Nephron (organoid): ENCODE measurements at regions not wholly inside any gene's neighbourhood (a gene's known extent, or its start where the extent isn't known, plus 50 kb on each side); places are given as distances from the start of the nearest gene placed in this dataset.

Experiments
- H3K27ac Mint-ChIP-seq, 3 experiments: 2 replicates each; pipeline ENCODE4 v1.8.0; 2020; ENCODE audit warnings: mixed read lengths in 3 of 3, mild to moderate bottlenecking in 2 of 3, moderate library complexity in 1 of 3
- H3K27me3 Mint-ChIP-seq: 2 replicates; pipeline ENCODE4 v1.8.0; 2021; ENCODE audit warnings: low read depth, mild to moderate bottlenecking, moderate library complexity, mixed read lengths
- H3K36me3 Mint-ChIP-seq: 2 replicates; pipeline ENCODE4 v1.8.0; 2020; ENCODE audit warnings: low read depth, mixed read lengths
- H3K4me1 Mint-ChIP-seq: 2 replicates; pipeline ENCODE4 v1.8.0; 2020; ENCODE audit warnings: mixed read lengths
- H3K4me3 Mint-ChIP-seq, 3 experiments: 2 replicates each; pipeline ENCODE4 v1.8.0; 2020; ENCODE audit warnings: mild to moderate bottlenecking in 3 of 3, mixed read lengths in 3 of 3, moderate library complexity in 2 of 3
- H3K9me3 Mint-ChIP-seq: 2 replicates; pipeline ENCODE4 v1.8.0; 2020; ENCODE audit warnings: mixed read lengths
- CTCF ChIP-seq, 3 experiments: fragments of 200-600 bp; sonication (generic); IDR thresholded peaks; one replicate each; pipeline ENCODE4 v1.5.0; 2021; ENCODE audit warnings: antibody characterized with exemption in 3 of 3; ENCODE audit not compliant: unreplicated experiment in 3 of 3

- Mint-ChIP-seq H3K4me1 (no peaks in the 10 kb centered on the region), H3K9me3 (no peaks in the 10 kb centered on the region), H3K27ac (no peak overlapping the region), H3K36me3 (no peaks in the 10 kb centered on the region), H3K27me3 (no peaks in the 10 kb centered on the region), H3K4me3 (no peak overlapping the region)
- no peak for TF ChIP-seq CTCF (IDR thresholded peaks at IDR 0.05; ENCODE audit: unreplicated experiment in 3 of 3)
These were observed 233.7 kb upstream of the PDE3A start for GRCh38 chr12:20134652-20135051.

GRCh38 chr12:20140751-20141150 lies 227.6 kb upstream of the PDE3A start:
- no peak overlapping the region for H3K27ac Mint-ChIP-seq
- no peak for TF ChIP-seq CTCF (IDR thresholded peaks at IDR 0.05; ENCODE audit: unreplicated experiment in 3 of 3)
- no peaks in the 10 kb centered on the region for H3K9me3 Mint-ChIP-seq
- H3K36me3 Mint-ChIP-seq = no peaks in the 10 kb centered on the region
- no peak overlapping the region for H3K4me3 Mint-ChIP-seq
- H3K4me1 Mint-ChIP-seq = peaks cover 13% of the 10 kb centered on the region
- no peaks in the 10 kb centered on the region for H3K27me3 Mint-ChIP-seq

GRCh38 chr12:20142316-20142715 lies 226.0 kb upstream of the PDE3A start:
- no peak overlapping the region for H3K4me3 Mint-ChIP-seq
- peaks cover 13% of the 10 kb centered on the region for H3K4me1 Mint-ChIP-seq

GRCh38 chr12:20142956-20143355 lies 225.4 kb upstream of the PDE3A start:
- Mint-ChIP-seq H3K4me1 (peaks cover 13% of the 10 kb centered on the region), H3K27ac (peak overlapping the region in 1 of 3 experiments; percentile 14), H3K4me3 (no peak overlapping the region), H3K27me3 (no peaks in the 10 kb centered on the region), H3K36me3 (no peaks in the 10 kb centered on the region), H3K9me3 (no peaks in the 10 kb centered on the region)
- TF ChIP-seq CTCF (IDR thresholded peaks at IDR 0.05; ENCODE audit: unreplicated experiment in 3 of 3) = peak in 1 of 3 experiments; percentile 19

More at GRCh38 chr12:20142316-20142715, 226.0 kb upstream of the PDE3A start:
- no peaks in the 10 kb centered on the region for H3K9me3 Mint-ChIP-seq
- no peak for TF ChIP-seq CTCF (IDR thresholded peaks at IDR 0.05; ENCODE audit: unreplicated experiment in 3 of 3)
- no peaks in the 10 kb centered on the region for H3K27me3 Mint-ChIP-seq
- peak overlapping the region in 1 of 3 experiments; percentile 14 for H3K27ac Mint-ChIP-seq
- H3K36me3 Mint-ChIP-seq = no peaks in the 10 kb centered on the region

- Mint-ChIP-seq H3K9me3 (no peaks in the 10 kb centered on the region), H3K36me3 (no peaks in the 10 kb centered on the region)
- TF ChIP-seq CTCF (IDR thresholded peaks at IDR 0.05; ENCODE audit: unreplicated experiment in 3 of 3) = no peak
These were observed 224.0 kb upstream of the PDE3A start for GRCh38 chr12:20144341-20144740.

GRCh38 chr12:20148241-20148640 lies 220.1 kb upstream of the PDE3A start:
- Mint-ChIP-seq H3K27me3 (no peaks in the 10 kb centered on the region), H3K36me3 (no peaks in the 10 kb centered on the region), H3K4me3 (no peak overlapping the region), H3K4me1 (peaks cover under 1% of the 10 kb centered on the region), H3K9me3 (no peaks in the 10 kb centered on the region), H3K27ac (no peak overlapping the region)
- TF ChIP-seq CTCF (IDR thresholded peaks at IDR 0.05; ENCODE audit: unreplicated experiment in 3 of 3) = no peak

More at GRCh38 chr12:20144341-20144740, 224.0 kb upstream of the PDE3A start:
- H3K27ac Mint-ChIP-seq = no peak overlapping the region
- peaks cover 13% of the 10 kb centered on the region for H3K4me1 Mint-ChIP-seq
- no peaks in the 10 kb centered on the region for H3K27me3 Mint-ChIP-seq
- H3K4me3 Mint-ChIP-seq = no peak overlapping the region
